ENCODE measurements at regions not wholly inside any gene's neighbourhood (a gene's known extent, or its start where the extent isn't known, plus 50 kb on each side); places are given as distances from the start of the nearest gene placed in this dataset.

- H3K27ac Mint-ChIP-seq = no peak overlapping the region
These were observed 495.0 kb upstream of the ZNF385D start for GRCh38 chr3:22245811-22246583.

GRCh38 chr3:22249658-22250057, 498.6 kb upstream of the ZNF385D start:
- Mint-ChIP-seq H3K4me1 (no peaks in the 10 kb centered on the region), H3K36me3 (no peaks in the 10 kb centered on the region), H3K9me3 (peaks cover 5 to 30% (median 12%) of the 10 kb centered on the region in 6 donors), H3K27ac (no peak overlapping the region), H3K27me3 (ENCODE audit: low read depth in 3 of 3) (peaks cover 0 to 3% (median 0%) of the 10 kb centered on the region in 3 donors), H3K4me3 (no peak overlapping the region)
- no peak for DNase-seq

More at GRCh38 chr3:22245811-22246583, 495.0 kb upstream of the ZNF385D start:
- H3K27me3 Mint-ChIP-seq (ENCODE audit: low read depth in 3 of 3) = peaks cover 0 to 2% (median 0%) of the 10 kb centered on the region in 3 donors
- DNase-seq = no peak
- peaks cover 0 to 3% (median 0%) of the 10 kb centered on the region in 3 donors for H3K36me3 Mint-ChIP-seq
- peaks cover 6 to 40% (median 9%) of the 10 kb centered on the region in 6 donors for H3K9me3 Mint-ChIP-seq
- H3K4me1 Mint-ChIP-seq = no peaks in the 10 kb centered on the region
- no peak overlapping the region for H3K4me3 Mint-ChIP-seq

- H3K36me3 Mint-ChIP-seq = no peaks in the 10 kb centered on the region
- H3K9me3 Mint-ChIP-seq = peaks cover 0 to 12% (median 6%) of the 10 kb centered on the region in 6 donors
- no peak for DNase-seq
- peaks cover 0 to 1% (median 0%) of the 10 kb centered on the region in 3 donors for H3K27me3 Mint-ChIP-seq (ENCODE audit: low read depth in 3 of 3)
- no peak overlapping the region for H3K4me3 Mint-ChIP-seq
- H3K4me1 Mint-ChIP-seq = no peaks in the 10 kb centered on the region
- no peak overlapping the region for H3K27ac Mint-ChIP-seq
These were observed 506.2 kb upstream of the ZNF385D start for GRCh38 chr3:22257252-22257651.

- H3K9me3 Mint-ChIP-seq = peaks cover 4 to 21% (median 8%) of the 10 kb centered on the region in 6 donors
- DNase-seq = no peak
- peaks cover 0 to 2% (median 0%) of the 10 kb centered on the region in 3 donors for H3K27me3 Mint-ChIP-seq (ENCODE audit: low read depth in 3 of 3)
- no peak overlapping the region for H3K27ac Mint-ChIP-seq
- H3K4me1 Mint-ChIP-seq = no peaks in the 10 kb centered on the region
- no peak overlapping the region for H3K4me3 Mint-ChIP-seq
- peaks cover 0 to 3% (median 0%) of the 10 kb centered on the region in 3 donors for H3K36me3 Mint-ChIP-seq
These were observed 511.4 kb upstream of the ZNF385D start for GRCh38 chr3:22262386-22262785.

GRCh38 chr3:22263042-22263441, 512.0 kb upstream of the ZNF385D start:
- H3K27me3 Mint-ChIP-seq (ENCODE audit: low read depth in 3 of 3) = peaks cover 0 to 2% (median 0%) of the 10 kb centered on the region in 3 donors
- peaks cover 0 to 3% (median 0%) of the 10 kb centered on the region in 3 donors for H3K36me3 Mint-ChIP-seq
- no peaks in the 10 kb centered on the region for H3K4me1 Mint-ChIP-seq
- peaks cover 4 to 21% (median 8%) of the 10 kb centered on the region in 6 donors for H3K9me3 Mint-ChIP-seq
- H3K27ac Mint-ChIP-seq = no peak overlapping the region
- no peak for DNase-seq
- no peak overlapping the region for H3K4me3 Mint-ChIP-seq

GRCh38 chr3:22265403-22265802, 514.4 kb upstream of the ZNF385D start:
- DNase-seq = no peak
- H3K4me1 Mint-ChIP-seq = no peaks in the 10 kb centered on the region
- H3K9me3 Mint-ChIP-seq = peaks cover 1 to 29% (median 8%) of the 10 kb centered on the region in 6 donors
- H3K4me3 Mint-ChIP-seq = no peak overlapping the region
- peaks cover 0 to 3% (median 0%) of the 10 kb centered on the region in 3 donors for H3K36me3 Mint-ChIP-seq
- peaks cover 0 to 2% (median 0%) of the 10 kb centered on the region in 3 donors for H3K27me3 Mint-ChIP-seq (ENCODE audit: low read depth in 3 of 3)
- H3K27ac Mint-ChIP-seq = no peak overlapping the region

GRCh38 chr3:22269831-22270230, 518.8 kb upstream of the ZNF385D start:
- Mint-ChIP-seq H3K27me3 (ENCODE audit: low read depth in 3 of 3) (no peaks in the 10 kb centered on the region), H3K36me3 (no peaks in the 10 kb centered on the region), H3K4me3 (no peak overlapping the region), H3K9me3 (peaks cover 2 to 31% (median 6%) of the 10 kb centered on the region in 6 donors), H3K4me1 (no peaks in the 10 kb centered on the region), H3K27ac (no peak overlapping the region)
- DNase-seq = no peak

- H3K27me3 Mint-ChIP-seq (ENCODE audit: low read depth in 3 of 3) = peaks cover 0 to 2% (median 1%) of the 10 kb centered on the region in 3 donors
- H3K27ac Mint-ChIP-seq = no peak overlapping the region
- no peak overlapping the region for H3K4me3 Mint-ChIP-seq
- peaks cover 8 to 31% (median 11%) of the 10 kb centered on the region in 6 donors for H3K9me3 Mint-ChIP-seq
- no peaks in the 10 kb centered on the region for H3K4me1 Mint-ChIP-seq
- no peaks in the 10 kb centered on the region for H3K36me3 Mint-ChIP-seq
- DNase-seq = no peak
These were observed 525.3 kb upstream of the ZNF385D start for GRCh38 chr3:22276351-22276750.

GRCh38 chr3:22284559-22284958, 533.5 kb upstream of the ZNF385D start:
- peaks cover 12 to 36% (median 26%) of the 10 kb centered on the region in 6 donors for H3K9me3 Mint-ChIP-seq
- no peaks in the 10 kb centered on the region for H3K4me1 Mint-ChIP-seq
- H3K36me3 Mint-ChIP-seq = no peaks in the 10 kb centered on the region
- no peak for DNase-seq
- no peaks in the 10 kb centered on the region for H3K27me3 Mint-ChIP-seq (ENCODE audit: low read depth in 3 of 3)
- no peak overlapping the region for H3K4me3 Mint-ChIP-seq
- H3K27ac Mint-ChIP-seq = no peak overlapping the region

- Mint-ChIP-seq H3K27me3 (ENCODE audit: low read depth in 3 of 3) (no peaks in the 10 kb centered on the region), H3K4me1 (no peaks in the 10 kb centered on the region)
These were observed 537.7 kb upstream of the ZNF385D start for GRCh38 chr3:22288756-22289155.

GRCh38 chr3:22292681-22293080, 541.7 kb upstream of the ZNF385D start:
- H3K36me3 Mint-ChIP-seq = no peaks in the 10 kb centered on the region
- DNase-seq = no peak
- peaks cover 0 to 1% (median 0%) of the 10 kb centered on the region in 3 donors for H3K27me3 Mint-ChIP-seq (ENCODE audit: low read depth in 3 of 3)
- H3K27ac Mint-ChIP-seq = no peak overlapping the region
- no peak overlapping the region for H3K4me3 Mint-ChIP-seq
- peaks cover 0 to 35% (median 29%) of the 10 kb centered on the region in 6 donors for H3K9me3 Mint-ChIP-seq
- H3K4me1 Mint-ChIP-seq = no peaks in the 10 kb centered on the region

More at GRCh38 chr3:22288756-22289155, 537.7 kb upstream of the ZNF385D start:
- no peak for DNase-seq
- Mint-ChIP-seq H3K36me3 (no peaks in the 10 kb centered on the region), H3K4me3 (no peak overlapping the region), H3K27ac (no peak overlapping the region), H3K9me3 (peaks cover 0 to 28% (median 21%) of the 10 kb centered on the region in 6 donors)

GRCh38 chr3:22296601-22297000, 545.6 kb upstream of the ZNF385D start:
- Mint-ChIP-seq H3K27me3 (ENCODE audit: low read depth in 3 of 3) (peaks cover 0 to 1% (median 0%) of the 10 kb centered on the region in 3 donors), H3K4me1 (no peaks in the 10 kb centered on the region), H3K27ac (no peak overlapping the region), H3K36me3 (no peaks in the 10 kb centered on the region), H3K9me3 (peaks cover 0 to 43% (median 28%) of the 10 kb centered on the region in 6 donors), H3K4me3 (no peak overlapping the region)
- DNase-seq = no peak

- Mint-ChIP-seq H3K36me3 (no peaks in the 10 kb centered on the region), H3K27me3 (ENCODE audit: low read depth in 3 of 3) (peaks cover 0 to 1% (median 0%) of the 10 kb centered on the region in 3 donors), H3K9me3 (peaks cover 0 to 43% (median 27%) of the 10 kb centered on the region in 6 donors), H3K27ac (no peak overlapping the region), H3K4me3 (no peak overlapping the region), H3K4me1 (no peaks in the 10 kb centered on the region)
- DNase-seq = no peak
These were observed 546.4 kb upstream of the ZNF385D start for GRCh38 chr3:22297436-22297835.

GRCh38 chr3:22306454-22306853, 555.4 kb upstream of the ZNF385D start:
- Mint-ChIP-seq H3K27ac (no peak overlapping the region), H3K36me3 (no peaks in the 10 kb centered on the region), H3K27me3 (ENCODE audit: low read depth in 3 of 3) (no peaks in the 10 kb centered on the region), H3K9me3 (peaks cover 9 to 44% (median 14%) of the 10 kb centered on the region in 6 donors), H3K4me1 (no peaks in the 10 kb centered on the region), H3K4me3 (no peak overlapping the region)
- no peak for DNase-seq

Data from immature natural killer cell (primary cell).